ENCODE measurements at regions not wholly inside any gene's neighbourhood (a gene's known extent, or its start where the extent isn't known, plus 50 kb on each side); places are given as distances from the start of the nearest gene placed in this dataset.

- ChIA-PET POLR2A (no interaction called here), CTCF (ENCODE audit: low intra/inter-chr PET ratio, low total read pairs) (no interaction called here)
- Histone ChIP-seq H3K4me3 (replicated peaks in 1 of 3; ENCODE audit: insufficient read depth in 1 of 3, low read depth in 2 of 3, low read length in 3 of 3) (no peak overlapping the region), H2AFZ (ENCODE audit: low read length) (no peak overlapping the region), H3K9me3 (ENCODE audit: low read length) (no peaks in the 10 kb centered on the region), H4K20me1 (ENCODE audit: insufficient read depth, low read length) (no peaks in the 10 kb centered on the region), H3K4me1 (ENCODE audit: insufficient read depth, low read length) (no peaks in the 10 kb centered on the region), H3K79me2 (ENCODE audit: insufficient read depth, low read length) (no peaks in the 10 kb centered on the region), H3K27ac (ENCODE audit: extremely low read length, insufficient read depth, low read length) (no peak overlapping the region), H3K9ac (ENCODE audit: insufficient read depth, low read depth, low read length) (no peak overlapping the region), H3K36me3 (replicated peaks in 1 of 2; ENCODE audit: control insufficient read depth in 1 of 2, insufficient read depth in 2 of 2, low read length in 2 of 2) (no peaks in the 10 kb centered on the region), H3K27me3 (ENCODE audit: control insufficient read depth in 1 of 2, insufficient read depth in 2 of 2, low read length in 2 of 2) (no peaks in the 10 kb centered on the region), H3K4me2 (ENCODE audit: low read depth, low read length) (no peak overlapping the region)
- DNase-seq (ENCODE audit: low spot score) (no peak), ATAC-seq (no peak), FAIRE-seq (no peak)
- WGBS (ENCODE audit: low lambda C conversion rate), result 2% methylated on average over 5 of the region's 5 CpGs
- no peak for TF ChIP-seq NONO (IDR thresholded peaks at IDR 0.05)
- TF ChIP-seq NONO (CRISPR knock-in tag; conservative IDR thresholded peaks at IDR 0.05), result no peak
- TF ChIP-seq HOXA5 (CRISPR knock-in tag; IDR thresholded peaks at IDR 0.05), result no peak
- no peak for TF ChIP-seq SNAPC2 (CRISPR knock-in tag; IDR thresholded peaks at IDR 0.05)
- no peak for TF ChIP-seq BRF2 (CRISPR knock-in tag; IDR thresholded peaks at IDR 0.05)
- no peak for TF ChIP-seq ZNF333 (CRISPR knock-in tag; IDR thresholded peaks at IDR 0.05; ENCODE audit: borderline replicate concordance)
- no peak for TF ChIP-seq ZNF317 (CRISPR knock-in tag; IDR thresholded peaks at IDR 0.05)
- TF ChIP-seq MAFF (IDR thresholded peaks at IDR 0.05; ENCODE audit: low read depth, low read length), result peak; percentile 41; the same call in 1 of the 2 replicates
- no peak for TF ChIP-seq ZNF576 (CRISPR knock-in tag; IDR thresholded peaks at IDR 0.05)
- peak; percentile 3 to 63; a peak in 2 of 4 replicates for TF ChIP-seq MAFK (conservative IDR thresholded peaks at IDR 0.05 in 1 of 2, IDR thresholded peaks at IDR 0.05 in 1 of 2; ENCODE audit: low read length in 2 of 2)
- no peak for TF ChIP-seq ZNF251 (CRISPR knock-in tag; IDR thresholded peaks at IDR 0.05)
- no peak for TF ChIP-seq ATF6 (CRISPR knock-in tag; conservative IDR thresholded peaks at IDR 0.05)
- no peak for TF ChIP-seq FUBP1 (CRISPR knock-in tag; IDR thresholded peaks at IDR 0.05; ENCODE audit: borderline replicate concordance)
- TF ChIP-seq ZBTB26 (CRISPR knock-in tag; IDR thresholded peaks at IDR 0.05; ENCODE audit: borderline replicate concordance), result no peak
- no peak for TF ChIP-seq HNRNPLL (IDR thresholded peaks at IDR 0.05; ENCODE audit: low read depth, low read length, poor library complexity, severe bottlenecking)
- no peak for TF ChIP-seq ZFP82 (CRISPR knock-in tag; IDR thresholded peaks at IDR 0.05; ENCODE audit: borderline replicate concordance)
- TF ChIP-seq TRIM22 (IDR thresholded peaks at IDR 0.05), result no peak
- no peak for TF ChIP-seq IKZF4 (CRISPR knock-in tag; IDR thresholded peaks at IDR 0.05; ENCODE audit: borderline replicate concordance, low read depth, not compliant biosample characterization)
- in situ Hi-C loops (cut with HindIII; ENCODE audit: extremely low pct_ligation_motif_present, low pct_unique_long_range_greater_than_20kb), result no loop called here
- no TSS peak for BruUV-seq (replicated peaks)
- intact Hi-C loops (cut with micrococcal nuclease; ENCODE audit: unreplicated experiment), result no loop called here
These were observed 643.9 kb downstream of the TBC1D4 start for GRCh38 chr13:74838096-74838495.
